Liver (tissue), 3 donors: ENCODE measurements at regions not wholly inside any gene's neighbourhood (a gene's known extent, or its start where the extent isn't known, plus 50 kb on each side); places are given as distances from the start of the nearest gene placed in this dataset.

Experiments
- EGR1 ChIP-seq, 2 donors: IDR thresholded peaks; 2 replicates each; pipeline ENCODE4 v1.6.1; 2016 to 2018; ENCODE audit warnings: antibody characterized with exemption in 2 of 2, low read depth in 2 of 2
- FOXA1 ChIP-seq: IDR thresholded peaks from 2 replicates; pipeline ENCODE4 v1.6.1; 2016; ENCODE audit warnings: antibody characterized with exemption
- GABPA ChIP-seq, 2 donors: IDR thresholded peaks in 1 of 2; conservative IDR thresholded peaks in 1 of 2; 2 replicates each; pipeline ENCODE4 v1.6.1; 2016; ENCODE audit warnings: antibody characterized with exemption in 2 of 2, mild to moderate bottlenecking in 1 of 2, moderate library complexity in 1 of 2
- RAD21 ChIP-seq, 2 donors: IDR thresholded peaks; 2 replicates each; pipeline ENCODE4 v1.6.1; 2016; ENCODE audit warnings: antibody characterized with exemption in 2 of 2, mild to moderate bottlenecking in 2 of 2
- RXRA ChIP-seq, 2 donors: IDR thresholded peaks; 2 replicates each; pipeline ENCODE4 v1.6.1; 2017 to 2018; ENCODE audit warnings: antibody characterized with exemption in 2 of 2, mild to moderate bottlenecking in 1 of 2
- SP1 ChIP-seq: IDR thresholded peaks from 2 replicates; pipeline ENCODE4 v1.6.1; 2018; ENCODE audit warnings: antibody characterized with exemption, mild to moderate bottlenecking
- TAF1 ChIP-seq: conservative IDR thresholded peaks from 2 replicates; pipeline ENCODE4 v1.6.1; 2016; ENCODE audit warnings: antibody characterized with exemption, mild to moderate bottlenecking
- YY1 ChIP-seq: IDR thresholded peaks from 2 replicates; pipeline ENCODE4 v1.6.1; 2016; ENCODE audit warnings: antibody characterized with exemption, mild to moderate bottlenecking
- TF ChIP-seq, protein P1 (sequence below): fragments of 150-350 bp; IDR thresholded peaks from 2 replicates; pipeline ENCODE4 v1.5.1; 2017; ENCODE audit warnings: improper control_type of control experiment, low read depth, low read length; ENCODE audit not compliant: missing input control
- TF ChIP-seq, protein P2 (sequence below): IDR thresholded peaks from 2 replicates; pipeline ENCODE4 v1.6.1; 2016; ENCODE audit warnings: antibody characterized with exemption, mild to moderate bottlenecking
- TF ChIP-seq, protein P3 (sequence below): IDR thresholded peaks from 2 replicates; pipeline ENCODE4 v1.6.1; 2016; ENCODE audit warnings: antibody characterized with exemption
- TF ChIP-seq, protein P4 (sequence below): IDR thresholded peaks from 2 replicates; pipeline ENCODE4 v1.6.1; 2016; ENCODE audit warnings: antibody characterized with exemption
- TF ChIP-seq, protein P5 (sequence below): IDR thresholded peaks from 2 replicates; pipeline ENCODE4 v1.6.1; 2016; ENCODE audit warnings: antibody characterized with exemption
- donor health status: healthy.
- donor health status: healthy.

DNA sequence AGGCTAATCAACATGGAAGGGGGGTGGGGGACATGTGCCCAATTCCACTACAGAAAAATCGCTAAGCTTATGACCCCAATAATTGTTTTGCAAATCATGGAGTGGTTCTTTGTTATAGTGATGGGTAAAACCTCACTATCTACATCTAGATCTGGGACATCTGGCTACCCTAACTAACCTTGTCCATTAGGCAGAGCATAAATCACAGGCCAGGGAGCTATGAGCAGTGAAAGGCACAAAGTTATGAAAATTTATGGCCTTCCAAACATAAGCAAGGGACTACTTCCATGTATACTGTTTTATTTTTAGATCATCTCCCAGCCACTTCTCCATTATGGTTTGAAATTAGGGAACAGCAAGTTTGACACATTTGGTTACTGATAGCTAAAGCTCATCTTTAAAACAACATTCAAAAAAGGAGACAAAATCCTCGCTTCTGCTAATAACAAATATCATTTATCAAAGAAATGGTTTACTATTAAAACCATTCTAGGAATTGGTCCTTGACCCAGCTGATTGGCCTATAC, 78.3 kb downstream of the RSL24D1 start:
- TF ChIP-seq, protein P1, sequence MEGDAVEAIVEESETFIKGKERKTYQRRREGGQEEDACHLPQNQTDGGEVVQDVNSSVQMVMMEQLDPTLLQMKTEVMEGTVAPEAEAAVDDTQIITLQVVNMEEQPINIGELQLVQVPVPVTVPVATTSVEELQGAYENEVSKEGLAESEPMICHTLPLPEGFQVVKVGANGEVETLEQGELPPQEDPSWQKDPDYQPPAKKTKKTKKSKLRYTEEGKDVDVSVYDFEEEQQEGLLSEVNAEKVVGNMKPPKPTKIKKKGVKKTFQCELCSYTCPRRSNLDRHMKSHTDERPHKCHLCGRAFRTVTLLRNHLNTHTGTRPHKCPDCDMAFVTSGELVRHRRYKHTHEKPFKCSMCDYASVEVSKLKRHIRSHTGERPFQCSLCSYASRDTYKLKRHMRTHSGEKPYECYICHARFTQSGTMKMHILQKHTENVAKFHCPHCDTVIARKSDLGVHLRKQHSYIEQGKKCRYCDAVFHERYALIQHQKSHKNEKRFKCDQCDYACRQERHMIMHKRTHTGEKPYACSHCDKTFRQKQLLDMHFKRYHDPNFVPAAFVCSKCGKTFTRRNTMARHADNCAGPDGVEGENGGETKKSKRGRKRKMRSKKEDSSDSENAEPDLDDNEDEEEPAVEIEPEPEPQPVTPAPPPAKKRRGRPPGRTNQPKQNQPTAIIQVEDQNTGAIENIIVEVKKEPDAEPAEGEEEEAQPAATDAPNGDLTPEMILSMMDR, result no peak
- TF ChIP-seq, protein P2, sequence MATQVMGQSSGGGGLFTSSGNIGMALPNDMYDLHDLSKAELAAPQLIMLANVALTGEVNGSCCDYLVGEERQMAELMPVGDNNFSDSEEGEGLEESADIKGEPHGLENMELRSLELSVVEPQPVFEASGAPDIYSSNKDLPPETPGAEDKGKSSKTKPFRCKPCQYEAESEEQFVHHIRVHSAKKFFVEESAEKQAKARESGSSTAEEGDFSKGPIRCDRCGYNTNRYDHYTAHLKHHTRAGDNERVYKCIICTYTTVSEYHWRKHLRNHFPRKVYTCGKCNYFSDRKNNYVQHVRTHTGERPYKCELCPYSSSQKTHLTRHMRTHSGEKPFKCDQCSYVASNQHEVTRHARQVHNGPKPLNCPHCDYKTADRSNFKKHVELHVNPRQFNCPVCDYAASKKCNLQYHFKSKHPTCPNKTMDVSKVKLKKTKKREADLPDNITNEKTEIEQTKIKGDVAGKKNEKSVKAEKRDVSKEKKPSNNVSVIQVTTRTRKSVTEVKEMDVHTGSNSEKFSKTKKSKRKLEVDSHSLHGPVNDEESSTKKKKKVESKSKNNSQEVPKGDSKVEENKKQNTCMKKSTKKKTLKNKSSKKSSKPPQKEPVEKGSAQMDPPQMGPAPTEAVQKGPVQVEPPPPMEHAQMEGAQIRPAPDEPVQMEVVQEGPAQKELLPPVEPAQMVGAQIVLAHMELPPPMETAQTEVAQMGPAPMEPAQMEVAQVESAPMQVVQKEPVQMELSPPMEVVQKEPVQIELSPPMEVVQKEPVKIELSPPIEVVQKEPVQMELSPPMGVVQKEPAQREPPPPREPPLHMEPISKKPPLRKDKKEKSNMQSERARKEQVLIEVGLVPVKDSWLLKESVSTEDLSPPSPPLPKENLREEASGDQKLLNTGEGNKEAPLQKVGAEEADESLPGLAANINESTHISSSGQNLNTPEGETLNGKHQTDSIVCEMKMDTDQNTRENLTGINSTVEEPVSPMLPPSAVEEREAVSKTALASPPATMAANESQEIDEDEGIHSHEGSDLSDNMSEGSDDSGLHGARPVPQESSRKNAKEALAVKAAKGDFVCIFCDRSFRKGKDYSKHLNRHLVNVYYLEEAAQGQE, result no peak
- TF ChIP-seq GABPA (IDR thresholded peaks at IDR 0.05 in 1 of 2, conservative IDR thresholded peaks at IDR 0.05 in 1 of 2), result no peak
- TF ChIP-seq RAD21 (IDR thresholded peaks at IDR 0.05), result no peak
- TF ChIP-seq SP1, result no peak
- TF ChIP-seq TAF1, result no peak
- no peak for TF ChIP-seq RXRA (IDR thresholded peaks at IDR 0.05)
- TF ChIP-seq EGR1 (IDR thresholded peaks at IDR 0.05; ENCODE audit: low read depth in 2 of 2), result no peak
- TF ChIP-seq, protein P3, sequence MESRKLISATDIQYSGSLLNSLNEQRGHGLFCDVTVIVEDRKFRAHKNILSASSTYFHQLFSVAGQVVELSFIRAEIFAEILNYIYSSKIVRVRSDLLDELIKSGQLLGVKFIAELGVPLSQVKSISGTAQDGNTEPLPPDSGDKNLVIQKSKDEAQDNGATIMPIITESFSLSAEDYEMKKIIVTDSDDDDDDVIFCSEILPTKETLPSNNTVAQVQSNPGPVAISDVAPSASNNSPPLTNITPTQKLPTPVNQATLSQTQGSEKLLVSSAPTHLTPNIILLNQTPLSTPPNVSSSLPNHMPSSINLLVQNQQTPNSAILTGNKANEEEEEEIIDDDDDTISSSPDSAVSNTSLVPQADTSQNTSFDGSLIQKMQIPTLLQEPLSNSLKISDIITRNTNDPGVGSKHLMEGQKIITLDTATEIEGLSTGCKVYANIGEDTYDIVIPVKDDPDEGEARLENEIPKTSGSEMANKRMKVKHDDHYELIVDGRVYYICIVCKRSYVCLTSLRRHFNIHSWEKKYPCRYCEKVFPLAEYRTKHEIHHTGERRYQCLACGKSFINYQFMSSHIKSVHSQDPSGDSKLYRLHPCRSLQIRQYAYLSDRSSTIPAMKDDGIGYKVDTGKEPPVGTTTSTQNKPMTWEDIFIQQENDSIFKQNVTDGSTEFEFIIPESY, result no peak
- TF ChIP-seq YY1, result no peak
- no peak for TF ChIP-seq FOXA1
- TF ChIP-seq, protein P4, sequence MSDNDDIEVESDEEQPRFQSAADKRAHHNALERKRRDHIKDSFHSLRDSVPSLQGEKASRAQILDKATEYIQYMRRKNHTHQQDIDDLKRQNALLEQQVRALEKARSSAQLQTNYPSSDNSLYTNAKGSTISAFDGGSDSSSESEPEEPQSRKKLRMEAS, result no peak
- TF ChIP-seq, protein P5, sequence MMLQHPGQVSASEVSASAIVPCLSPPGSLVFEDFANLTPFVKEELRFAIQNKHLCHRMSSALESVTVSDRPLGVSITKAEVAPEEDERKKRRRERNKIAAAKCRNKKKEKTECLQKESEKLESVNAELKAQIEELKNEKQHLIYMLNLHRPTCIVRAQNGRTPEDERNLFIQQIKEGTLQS, result no peak
